Fibroblast of skin of left biceps (primary cell): ENCODE measurements at regions not wholly inside any gene's neighbourhood (a gene's known extent, or its start where the extent isn't known, plus 50 kb on each side); places are given as distances from the start of the nearest gene placed in this dataset.

Experiments used
- DNase-seq, 2 experiments: peaks; one replicate each; pipeline ENCODE4 v3.0.0-alpha.2; 2013; ENCODE audit warnings: low read depth in 2 of 2

DNA sequence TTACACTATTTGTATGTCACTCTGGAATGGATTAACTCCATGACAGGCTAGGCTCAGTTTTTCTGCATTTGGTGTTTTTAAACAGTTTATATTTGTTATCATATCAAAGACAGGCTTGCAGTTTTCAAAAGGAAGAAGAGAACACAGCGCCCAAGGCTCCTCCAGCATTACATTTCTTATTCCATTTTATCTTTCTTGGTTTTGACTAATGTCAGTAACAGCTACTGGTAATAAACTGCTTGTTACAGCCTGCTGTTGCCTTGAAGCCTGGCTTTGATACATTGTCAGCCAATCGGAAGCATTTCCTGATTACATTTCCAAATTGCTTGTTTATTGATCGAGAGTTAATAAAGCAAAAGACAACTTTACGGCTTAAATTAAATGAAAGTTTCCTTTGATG, 166.0 kb upstream of the MDFIC start:
- no peak for DNase-seq

DNA sequence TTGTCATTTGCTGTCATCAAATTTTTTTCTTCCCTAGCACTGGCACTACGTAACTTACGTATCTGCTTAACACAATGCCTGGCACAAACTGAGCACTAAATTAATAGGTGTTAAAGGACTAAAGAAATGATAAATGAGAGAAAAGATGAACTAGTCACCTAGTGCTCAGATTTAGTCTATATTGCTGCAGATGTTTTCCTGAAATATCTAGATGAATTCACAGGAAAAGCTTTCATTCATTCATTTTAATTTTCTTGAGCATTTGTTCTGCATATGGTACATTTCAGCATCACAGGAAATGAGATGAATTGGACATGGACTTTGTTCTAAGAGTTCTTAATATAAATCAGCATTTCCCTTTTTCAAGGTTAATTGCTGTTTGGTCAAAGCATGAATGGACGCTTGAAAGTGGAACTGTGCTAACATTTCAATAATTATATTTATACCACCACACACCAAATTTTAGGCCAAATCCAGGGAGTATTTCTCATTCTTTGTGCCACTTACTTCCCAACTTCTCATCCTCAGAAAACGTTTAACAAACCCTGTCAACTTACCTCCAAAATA, 163.2 kb upstream of the MDFIC start:
- DNase-seq = no peak

DNA sequence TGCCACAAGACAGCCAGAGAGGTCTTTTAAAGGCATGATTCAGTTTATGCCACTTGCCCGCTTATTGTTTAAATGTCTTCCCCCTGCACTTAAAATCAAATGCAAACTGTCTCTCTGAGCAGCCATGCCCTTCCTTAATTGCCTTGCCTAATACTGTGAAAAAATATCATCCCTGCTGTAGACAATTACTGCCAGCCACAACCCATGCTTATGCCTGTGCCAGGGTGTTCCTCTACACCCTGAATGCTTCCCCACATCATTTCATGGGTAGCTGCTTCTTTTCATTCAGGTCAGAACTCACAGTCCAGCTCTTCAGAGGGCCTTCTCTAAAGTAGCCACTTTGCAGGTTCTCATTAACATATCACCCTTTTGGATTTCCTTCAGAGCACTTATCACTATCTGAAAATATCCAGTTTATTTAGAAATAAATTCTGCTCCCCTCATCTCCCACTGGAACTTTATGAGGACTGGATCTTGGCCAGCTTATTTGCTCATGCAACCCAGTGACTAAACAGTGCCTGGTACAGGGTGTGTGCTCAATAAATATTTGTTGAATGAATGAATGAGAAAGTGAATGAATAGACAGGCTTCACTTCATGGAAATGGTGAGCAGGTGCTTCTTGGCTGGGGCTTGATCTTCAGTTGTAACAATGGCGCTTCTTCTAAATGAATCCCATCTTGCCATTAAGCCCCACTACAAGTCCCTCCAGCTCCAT, 162.4 kb upstream of the MDFIC start:
- no peak for DNase-seq

DNA sequence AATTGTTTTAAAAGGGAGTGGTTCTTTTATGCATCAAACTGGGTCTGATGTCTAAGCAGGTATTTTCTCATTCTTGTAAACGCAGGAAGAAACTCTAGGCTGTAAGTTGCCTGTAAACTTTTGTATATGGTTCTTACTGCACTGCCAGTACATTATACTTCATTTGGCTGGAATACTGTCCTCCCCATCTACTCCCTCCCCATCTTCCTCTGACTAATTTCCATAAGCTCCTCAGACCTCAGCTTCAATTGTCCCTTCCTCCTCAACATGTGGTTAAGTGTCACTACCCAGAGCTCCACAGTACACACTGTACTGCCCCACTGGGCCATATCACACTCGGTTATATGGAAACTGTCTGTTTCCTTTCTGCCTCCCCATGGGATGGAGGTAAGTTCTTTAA, 161.4 kb upstream of the MDFIC start:
- no peak for DNase-seq

DNA sequence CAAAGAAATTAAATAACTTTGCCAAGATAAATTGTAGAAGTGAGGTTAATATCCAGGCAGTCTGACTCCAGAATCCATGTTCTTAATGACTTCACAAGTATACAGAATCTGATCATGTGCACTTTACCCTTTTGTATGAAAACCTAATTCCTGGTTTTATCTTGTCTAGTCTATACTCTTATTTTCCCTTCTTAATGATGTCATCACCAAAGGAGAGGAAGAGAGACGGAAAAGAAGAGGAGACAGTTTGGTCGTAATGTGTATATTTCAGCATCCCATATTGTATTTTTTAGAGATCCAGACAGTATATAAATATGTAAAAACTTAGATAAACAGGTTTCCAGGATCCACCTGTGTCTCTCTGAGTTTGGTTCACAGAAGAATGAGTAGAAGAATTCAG, 159.9 kb upstream of the MDFIC start:
- no peak for DNase-seq

DNA sequence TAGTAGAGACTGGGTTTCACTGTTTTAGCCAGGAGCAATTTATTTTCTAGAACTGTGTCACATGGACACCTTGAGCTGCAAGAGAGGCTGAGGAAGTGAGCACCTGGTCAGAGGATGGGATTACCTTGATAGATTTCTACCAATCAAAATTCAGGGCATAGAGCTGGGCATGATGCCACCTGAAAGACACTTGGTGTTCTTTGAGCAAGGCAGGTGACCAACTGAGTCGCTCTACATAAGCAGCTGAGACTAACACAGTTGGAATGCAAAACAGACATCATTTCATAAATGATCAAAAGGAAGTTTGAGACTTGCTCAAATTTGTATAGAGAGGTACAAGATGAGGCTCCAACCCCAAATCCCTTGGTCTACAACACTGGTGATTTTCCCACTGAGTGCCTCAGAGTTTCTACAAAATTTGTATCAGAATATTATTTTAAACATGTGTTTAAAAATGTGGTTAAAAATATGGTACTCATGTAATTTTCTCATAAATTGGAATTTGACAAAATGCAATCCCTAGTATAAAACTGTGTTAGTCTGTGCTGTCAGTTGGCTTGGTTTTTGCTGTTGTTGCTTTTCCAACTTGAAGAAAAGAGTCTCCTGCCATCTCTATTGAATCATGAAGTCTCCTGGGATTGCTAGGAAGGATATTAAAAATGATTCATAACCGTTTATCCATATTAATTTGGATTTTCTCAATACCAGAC, 156.4 kb upstream of the MDFIC start:
- peak; percentile 12 to 19 for DNase-seq

DNA sequence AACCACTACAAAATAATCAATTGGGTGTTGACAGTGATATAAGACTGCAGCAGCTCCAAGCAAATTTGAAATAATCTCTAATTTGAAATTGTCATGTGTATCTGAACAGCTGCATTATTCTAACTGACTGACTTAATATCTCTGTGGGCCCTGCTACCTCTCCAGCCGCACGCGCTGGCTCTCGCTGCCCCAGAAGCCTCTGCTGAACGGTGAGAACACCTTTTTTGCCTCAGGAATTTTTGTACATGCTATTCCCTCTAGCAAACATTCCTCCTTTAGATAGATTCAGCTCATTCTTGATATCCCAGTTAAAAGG, 155.9 kb upstream of the MDFIC start:
- DNase-seq = no peak

DNA sequence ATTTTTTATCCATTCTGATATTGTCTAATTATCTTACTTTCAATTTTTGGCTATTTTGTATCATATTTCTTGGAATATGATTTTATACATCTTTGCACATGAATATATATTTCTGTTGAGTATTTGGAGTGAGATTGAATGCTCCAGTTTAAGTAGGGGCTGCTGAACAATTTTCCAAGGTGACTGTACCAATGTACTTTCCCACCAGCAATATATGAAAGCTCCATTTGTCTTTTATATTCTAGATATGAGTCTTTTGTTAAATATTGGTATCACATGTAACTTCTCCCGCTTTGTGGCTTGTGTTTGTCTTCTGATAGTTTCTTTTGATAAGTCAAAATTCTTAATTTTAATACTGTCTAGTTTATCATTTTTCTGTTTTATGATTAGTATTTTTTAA, 144.6 kb upstream of the MDFIC start:
- DNase-seq = no peak

DNA sequence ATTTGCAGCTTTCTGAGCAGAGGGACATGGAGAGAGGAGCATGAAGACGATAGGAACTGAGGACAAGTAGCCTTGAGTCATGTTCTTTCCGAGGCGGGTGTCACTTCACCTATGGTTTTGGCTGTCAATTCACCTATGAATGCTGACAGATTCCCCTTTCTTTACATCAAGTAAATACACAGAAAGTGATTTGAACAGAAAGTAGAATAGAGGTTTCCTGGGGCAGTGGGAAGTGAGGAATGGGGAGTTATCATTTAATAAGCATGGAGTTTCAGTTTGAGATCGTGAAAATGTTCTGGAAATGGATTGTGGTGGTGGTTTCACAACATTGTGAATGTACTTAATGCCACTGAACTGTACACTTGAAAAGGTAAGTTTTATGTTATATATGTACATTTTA, 138.4 kb upstream of the MDFIC start:
- no peak for DNase-seq

DNA sequence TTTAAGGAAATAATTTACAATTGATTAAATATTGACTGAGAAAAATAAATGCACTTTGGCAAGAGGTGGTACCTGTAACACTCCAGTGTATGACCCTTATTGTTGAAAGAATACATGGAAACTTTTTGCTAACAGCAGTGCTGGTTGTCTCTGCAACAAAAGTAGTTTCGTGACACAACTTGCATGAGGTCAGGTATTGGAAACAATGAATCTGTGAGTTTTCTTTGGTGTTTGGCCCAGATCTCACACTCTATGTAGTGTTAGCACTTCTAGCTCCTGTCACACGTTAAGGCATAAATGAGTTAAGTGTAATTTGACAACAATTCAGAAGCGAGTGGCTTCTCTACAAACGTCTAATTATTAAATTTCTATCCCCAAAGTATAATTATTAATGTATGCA, 137.7 kb upstream of the MDFIC start:
- DNase-seq = no peak

DNA sequence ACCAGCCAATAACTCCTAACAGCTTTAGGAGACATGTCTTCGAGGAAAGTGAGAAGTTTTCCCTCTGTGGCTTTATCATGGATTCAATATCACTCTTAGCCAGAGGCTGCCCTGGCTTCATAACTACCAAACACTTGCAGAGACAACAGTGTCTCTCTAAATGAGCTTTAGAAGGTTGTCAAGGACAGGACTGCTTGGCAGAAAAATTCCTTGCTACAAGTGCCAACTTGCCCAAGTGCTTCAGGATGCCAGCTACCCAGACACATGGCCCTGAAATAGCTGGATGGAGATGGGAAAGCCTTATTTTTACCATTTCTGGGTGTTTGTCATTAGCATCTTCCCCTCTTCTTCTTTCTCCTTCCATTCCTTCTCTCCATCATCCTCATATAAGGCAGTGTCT, 137.1 kb upstream of the MDFIC start:
- DNase-seq = no peak

DNA sequence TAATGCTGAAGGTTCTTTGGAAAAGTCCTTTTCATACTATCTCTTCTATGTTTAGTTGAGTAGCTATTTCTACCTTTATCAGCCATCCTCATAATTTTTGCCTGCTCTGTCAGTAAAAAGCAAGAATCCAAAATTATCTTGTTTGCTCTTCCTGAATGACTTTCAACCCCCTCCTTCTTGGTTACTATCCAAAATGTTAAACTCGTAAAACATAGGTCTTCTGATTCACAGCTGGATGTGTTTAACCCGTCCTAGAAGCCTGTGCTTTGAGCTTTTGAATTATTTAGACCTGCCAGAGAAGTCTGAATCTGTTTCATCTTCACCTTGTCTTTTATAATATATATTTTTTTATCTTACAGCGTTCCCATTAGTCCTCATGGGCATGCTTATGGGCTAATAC, 136.4 kb upstream of the MDFIC start:
- DNase-seq = no peak

DNA sequence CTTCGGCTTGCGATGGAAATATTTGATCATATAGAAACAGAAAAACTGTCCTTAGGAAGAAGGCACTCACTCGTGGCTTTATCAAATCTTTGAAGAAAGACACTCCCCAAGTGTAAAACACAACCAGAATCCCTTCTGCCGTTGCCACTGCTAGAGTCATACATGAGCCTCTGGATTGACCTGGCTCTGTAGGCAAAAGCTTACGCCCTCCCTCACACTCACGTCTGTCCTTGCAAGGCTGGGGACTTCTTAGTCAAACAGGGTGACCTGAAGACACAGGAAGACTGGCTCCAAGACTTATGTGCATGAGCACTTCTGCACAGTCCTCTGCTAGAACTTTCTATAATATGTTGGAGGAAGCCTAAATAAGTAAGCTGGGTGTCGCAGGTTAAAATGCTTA, 135.4 kb upstream of the MDFIC start:
- DNase-seq = no peak

DNA sequence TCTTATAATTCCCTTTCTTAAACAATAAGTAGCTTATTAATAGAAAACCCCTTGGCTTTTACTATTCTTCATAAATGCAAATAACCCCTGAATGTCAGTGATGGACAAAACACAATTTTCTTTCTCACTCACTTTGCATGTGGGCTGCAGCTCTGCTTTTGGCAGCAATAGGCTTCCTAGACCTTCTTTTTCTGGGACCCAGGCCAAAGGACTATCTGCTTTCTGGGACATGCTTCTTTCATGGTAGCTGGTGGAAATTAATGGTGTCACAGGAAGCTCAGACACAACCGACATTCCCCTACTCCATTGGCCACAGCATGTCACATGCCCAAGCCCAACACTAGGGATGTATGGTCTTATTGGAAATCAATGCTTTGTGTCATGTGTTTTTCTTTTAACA, 134.3 kb upstream of the MDFIC start:
- DNase-seq = no peak

DNA sequence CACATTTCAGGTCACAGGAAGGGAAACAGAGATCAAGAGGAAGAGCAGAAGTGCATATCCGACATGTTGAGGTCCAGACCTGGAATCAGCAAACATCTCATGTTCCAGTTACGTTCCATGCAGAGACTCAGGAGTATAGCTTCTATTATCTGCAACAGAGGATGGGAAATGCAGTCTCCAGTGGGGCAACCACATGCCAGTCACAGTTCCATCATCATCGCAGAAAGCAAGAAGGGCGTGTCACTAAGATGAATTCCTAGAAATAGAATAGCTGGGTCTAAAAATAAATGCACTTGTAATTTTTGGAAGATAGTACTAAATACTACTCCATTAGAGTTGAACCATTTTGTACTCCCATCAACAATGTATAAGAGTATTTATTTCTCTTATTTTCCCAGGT, 133.2 kb upstream of the MDFIC start:
- no peak for DNase-seq

DNA sequence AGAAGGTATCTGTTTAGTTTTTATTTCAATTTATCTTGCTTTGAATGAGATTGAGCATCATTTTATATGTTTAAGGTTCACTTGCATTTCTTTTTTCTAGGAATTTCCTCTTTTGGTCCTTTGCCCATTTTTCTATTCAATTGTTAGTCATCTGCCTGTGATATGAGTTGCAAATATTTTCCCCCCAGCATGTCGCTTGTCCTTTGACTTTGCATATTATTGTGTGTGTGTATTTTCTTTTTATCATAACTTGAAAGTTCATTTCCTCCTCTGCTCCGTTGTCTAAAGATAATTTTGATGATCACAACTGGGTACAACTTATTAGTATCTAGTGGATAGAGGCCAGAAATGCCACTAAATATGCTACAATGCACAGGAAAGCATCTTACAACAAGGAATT, 132.7 kb upstream of the MDFIC start:
- DNase-seq = no peak

DNA sequence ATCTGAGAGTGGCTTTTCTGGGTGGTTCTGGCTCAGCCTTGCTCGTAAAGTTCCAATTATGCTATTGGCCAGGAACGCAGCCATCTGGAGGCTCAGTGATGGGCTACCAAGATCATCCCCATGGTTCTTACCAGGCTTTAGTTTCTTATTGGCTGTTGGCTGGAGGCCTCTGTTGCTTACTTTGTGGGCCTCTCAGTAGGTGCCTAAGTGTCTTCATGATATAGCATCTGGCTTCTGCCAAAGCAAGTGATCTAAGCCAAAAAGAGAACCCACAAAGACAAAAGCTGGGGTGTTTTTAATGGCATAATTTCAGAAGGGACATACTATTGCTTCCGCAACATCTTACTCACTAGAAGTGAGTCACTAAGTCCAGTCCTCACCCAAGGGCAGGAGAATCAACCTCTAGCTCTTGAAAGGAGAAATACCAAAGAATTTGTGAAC, 132.0 kb upstream of the MDFIC start:
- peak; percentile 46 to 53 for DNase-seq

DNA sequence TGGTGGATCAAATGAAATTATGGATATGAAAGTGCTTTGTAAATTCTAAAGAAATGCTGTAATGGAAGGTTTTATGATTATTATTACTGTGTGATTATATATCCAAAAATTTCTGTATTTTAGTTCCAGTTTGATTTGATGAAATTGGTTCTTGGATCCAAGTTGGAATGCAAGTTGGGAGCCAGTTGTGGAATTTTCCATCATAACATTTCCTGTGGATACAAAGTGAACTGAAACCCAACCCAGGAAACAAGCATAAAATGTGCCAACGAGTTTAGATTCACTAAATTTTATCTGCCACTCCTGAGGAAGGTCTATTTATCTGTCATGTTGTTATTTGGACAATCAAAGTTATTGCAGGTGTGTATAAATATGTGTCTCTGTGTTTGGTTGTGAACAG, 131.4 kb upstream of the MDFIC start:
- DNase-seq = no peak

DNA sequence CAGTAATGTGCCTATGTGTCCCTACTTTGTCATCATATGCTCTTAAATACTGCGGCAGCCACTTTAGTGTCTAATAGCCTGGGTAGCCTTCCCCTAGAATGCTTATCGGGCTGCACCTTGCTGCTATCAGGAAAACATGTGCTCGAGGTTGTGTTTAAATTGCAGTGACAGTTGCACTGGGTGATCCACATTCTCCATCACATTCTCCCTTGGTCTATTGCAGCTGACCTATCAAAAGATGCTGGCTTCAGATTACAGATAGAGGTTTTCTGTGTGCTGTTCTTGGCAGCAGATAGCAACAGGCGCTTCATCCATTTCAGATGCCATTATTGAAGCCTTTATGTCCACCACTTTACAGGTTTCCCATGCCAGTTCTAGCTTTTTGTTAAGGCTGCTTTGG, 130.1 kb upstream of the MDFIC start:
- DNase-seq = no peak

DNA sequence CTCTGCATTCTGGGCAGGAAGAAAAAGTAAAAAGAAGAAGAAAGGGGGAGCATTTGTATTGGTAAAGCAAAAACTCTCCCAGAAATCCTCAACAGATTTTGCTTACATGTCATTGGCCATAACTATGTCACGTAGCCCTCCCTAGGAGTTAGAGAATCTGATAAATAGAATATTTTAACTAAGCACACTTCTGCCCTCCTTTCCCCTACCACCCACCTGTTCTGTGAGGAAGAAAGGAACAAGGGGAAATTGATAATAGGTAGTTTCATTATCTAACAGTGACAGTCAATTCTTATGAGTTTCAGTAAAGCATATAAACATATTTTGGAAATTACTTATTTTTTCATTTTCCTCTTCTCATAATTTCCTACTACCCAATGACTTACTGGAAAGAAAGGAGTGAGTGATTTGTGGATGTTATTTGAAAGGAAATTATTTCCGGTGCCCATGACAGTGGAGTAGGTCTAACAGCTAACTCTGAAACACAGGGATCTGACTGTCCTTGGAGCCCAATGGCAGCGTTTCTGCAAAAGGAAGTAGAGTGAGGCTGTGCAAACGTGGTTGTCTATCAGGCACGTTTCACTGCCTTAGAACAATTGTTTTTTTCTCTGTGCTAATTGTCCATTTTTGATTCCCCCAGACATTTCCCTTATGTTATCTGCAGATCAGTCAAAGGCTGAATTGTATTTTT, 128.6 kb upstream of the MDFIC start:
- DNase-seq = no peak

DNA sequence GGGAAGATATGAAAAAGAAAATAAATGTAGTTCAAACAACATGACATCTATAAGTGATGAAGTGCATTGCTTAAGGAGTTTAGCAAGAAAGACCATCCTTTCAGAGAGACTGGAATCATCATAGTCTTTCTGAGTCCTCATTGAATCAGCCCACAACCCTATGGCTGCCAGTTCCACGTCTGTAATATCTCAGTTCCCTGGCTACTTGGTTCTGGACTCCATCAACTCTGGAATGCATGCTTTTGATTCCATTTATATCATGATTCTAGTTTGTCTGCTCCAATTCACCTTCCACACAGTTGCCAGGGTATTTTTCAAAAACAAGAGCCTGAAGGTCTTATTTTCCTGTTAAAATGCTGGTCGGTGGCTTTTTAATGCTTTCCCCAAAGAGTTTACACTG, 126.4 kb upstream of the MDFIC start:
- no peak for DNase-seq

DNA sequence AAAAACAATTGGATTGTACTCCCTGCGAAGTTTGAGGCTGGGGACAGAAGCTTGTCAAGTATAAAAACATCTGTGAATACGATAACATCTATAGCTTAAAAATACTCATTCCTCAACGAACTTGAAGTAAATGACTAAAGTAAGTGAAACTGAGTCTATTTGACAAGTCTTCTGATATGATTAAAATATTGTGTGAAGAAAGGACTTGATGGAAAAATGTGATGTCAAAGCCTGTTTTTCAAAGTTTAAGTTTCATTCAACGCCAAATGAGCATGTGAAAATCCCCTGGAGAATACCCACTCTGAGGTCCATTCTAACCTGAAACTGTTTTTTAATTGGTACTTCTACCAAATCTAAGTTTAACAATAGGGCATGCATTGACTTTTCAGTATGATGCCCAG, 122.3 kb upstream of the MDFIC start:
- no peak for DNase-seq

DNA sequence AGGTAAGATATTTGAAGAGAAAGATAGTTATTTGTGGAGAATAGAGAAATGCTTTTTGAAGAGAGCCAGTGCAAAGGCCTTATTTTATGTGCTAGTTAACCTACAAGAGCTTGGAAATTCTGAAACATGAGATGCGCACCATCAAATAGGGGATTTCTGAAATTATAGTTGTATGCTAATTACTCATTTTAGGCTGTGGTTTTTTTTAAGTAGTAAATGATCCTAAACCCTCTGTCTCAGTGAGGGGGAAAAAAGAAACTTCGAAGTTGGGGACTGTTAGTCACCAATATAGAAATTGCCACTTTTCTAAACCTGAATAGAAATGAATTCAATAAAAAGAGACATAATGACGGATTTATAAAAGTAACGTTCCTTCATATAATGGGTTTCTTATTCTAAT, 119.3 kb upstream of the MDFIC start:
- no peak for DNase-seq
